Epithelial cell of esophagus (primary cell): ENCODE measurements at regions not wholly inside any gene's neighbourhood (a gene's known extent, or its start where the extent isn't known, plus 50 kb on each side); places are given as distances from the start of the nearest gene placed in this dataset.

Source experiments
- DNase-seq: peaks from one replicate; pipeline ENCODE4 v3.0.0; 2010; ENCODE audit warnings: low read depth
- H3K4me3 ChIP-seq: 2 replicates; pipeline ENCODE4 v1.5.1; 2011; ENCODE audit warnings: mild to moderate bottlenecking, low read length, control low read depth
- TF ChIP-seq, protein P1 (sequence below): IDR thresholded peaks from 2 replicates; pipeline ENCODE4 v1.5.1; 2011; ENCODE audit warnings: low read depth, mild to moderate bottlenecking, low read length, control low read depth, inconsistent platforms; ENCODE audit not compliant: insufficient read depth; ENCODE audit errors: missing control alignments

DNA sequence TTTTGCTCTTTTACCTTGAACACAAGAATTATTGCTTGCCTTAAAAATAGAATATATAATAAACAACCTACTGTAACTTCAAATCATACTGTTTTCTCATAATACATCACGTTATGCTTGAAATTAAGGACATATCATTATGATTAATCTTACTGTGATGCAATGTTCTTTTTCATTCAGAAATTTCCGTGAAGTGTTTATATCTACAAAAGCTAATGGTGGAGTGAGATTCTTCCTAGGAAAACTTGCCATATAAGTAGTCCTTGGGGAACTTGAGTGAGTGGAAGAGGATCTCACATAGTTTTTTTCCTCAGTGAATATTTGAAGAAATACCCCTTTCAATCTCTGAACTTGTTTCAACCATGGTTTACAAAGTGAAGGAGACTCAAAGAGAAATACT, 498.7 kb upstream of the CBLB start:
- no peak for DNase-seq
- no peak overlapping the region for H3K4me3 ChIP-seq
- TF ChIP-seq, protein P1, sequence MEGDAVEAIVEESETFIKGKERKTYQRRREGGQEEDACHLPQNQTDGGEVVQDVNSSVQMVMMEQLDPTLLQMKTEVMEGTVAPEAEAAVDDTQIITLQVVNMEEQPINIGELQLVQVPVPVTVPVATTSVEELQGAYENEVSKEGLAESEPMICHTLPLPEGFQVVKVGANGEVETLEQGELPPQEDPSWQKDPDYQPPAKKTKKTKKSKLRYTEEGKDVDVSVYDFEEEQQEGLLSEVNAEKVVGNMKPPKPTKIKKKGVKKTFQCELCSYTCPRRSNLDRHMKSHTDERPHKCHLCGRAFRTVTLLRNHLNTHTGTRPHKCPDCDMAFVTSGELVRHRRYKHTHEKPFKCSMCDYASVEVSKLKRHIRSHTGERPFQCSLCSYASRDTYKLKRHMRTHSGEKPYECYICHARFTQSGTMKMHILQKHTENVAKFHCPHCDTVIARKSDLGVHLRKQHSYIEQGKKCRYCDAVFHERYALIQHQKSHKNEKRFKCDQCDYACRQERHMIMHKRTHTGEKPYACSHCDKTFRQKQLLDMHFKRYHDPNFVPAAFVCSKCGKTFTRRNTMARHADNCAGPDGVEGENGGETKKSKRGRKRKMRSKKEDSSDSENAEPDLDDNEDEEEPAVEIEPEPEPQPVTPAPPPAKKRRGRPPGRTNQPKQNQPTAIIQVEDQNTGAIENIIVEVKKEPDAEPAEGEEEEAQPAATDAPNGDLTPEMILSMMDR, result no peak

DNA sequence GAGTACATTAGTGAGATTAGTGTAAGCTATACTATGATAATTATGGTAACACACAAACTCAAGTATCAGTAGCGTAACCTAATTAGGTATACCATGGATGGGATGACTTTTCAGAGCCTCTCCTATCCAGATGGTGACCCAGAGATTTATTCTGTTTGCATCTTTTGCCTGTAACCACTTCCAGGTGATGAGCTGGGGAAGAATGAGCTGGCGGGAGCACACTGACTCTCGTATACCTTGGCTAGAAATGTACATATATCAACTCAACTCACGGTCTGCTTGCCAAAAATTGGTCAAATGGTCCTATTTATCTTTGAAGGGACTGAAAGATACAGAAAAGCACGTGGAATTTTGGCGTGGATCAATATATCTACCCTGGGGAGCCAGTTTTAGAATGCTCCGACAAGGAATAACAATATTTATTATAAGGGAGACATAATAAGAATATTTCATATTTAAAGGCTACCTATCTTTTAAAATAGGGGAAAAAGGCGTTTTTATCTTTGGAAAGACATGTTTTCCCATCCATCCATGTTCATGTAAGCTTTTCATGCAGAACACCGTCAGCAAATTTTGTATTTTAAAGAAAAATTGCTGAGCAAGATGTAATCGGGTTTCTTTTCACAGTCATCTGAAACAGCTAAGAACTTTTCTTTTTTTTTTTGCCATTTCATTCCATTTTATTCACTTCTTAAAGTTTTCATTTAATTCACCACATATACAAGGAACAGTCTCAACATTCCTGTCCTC, 502.6 kb upstream of the CBLB start:
- no peak overlapping the region for H3K4me3 ChIP-seq
- no peak for DNase-seq
- TF ChIP-seq, protein P1, result no peak

DNA sequence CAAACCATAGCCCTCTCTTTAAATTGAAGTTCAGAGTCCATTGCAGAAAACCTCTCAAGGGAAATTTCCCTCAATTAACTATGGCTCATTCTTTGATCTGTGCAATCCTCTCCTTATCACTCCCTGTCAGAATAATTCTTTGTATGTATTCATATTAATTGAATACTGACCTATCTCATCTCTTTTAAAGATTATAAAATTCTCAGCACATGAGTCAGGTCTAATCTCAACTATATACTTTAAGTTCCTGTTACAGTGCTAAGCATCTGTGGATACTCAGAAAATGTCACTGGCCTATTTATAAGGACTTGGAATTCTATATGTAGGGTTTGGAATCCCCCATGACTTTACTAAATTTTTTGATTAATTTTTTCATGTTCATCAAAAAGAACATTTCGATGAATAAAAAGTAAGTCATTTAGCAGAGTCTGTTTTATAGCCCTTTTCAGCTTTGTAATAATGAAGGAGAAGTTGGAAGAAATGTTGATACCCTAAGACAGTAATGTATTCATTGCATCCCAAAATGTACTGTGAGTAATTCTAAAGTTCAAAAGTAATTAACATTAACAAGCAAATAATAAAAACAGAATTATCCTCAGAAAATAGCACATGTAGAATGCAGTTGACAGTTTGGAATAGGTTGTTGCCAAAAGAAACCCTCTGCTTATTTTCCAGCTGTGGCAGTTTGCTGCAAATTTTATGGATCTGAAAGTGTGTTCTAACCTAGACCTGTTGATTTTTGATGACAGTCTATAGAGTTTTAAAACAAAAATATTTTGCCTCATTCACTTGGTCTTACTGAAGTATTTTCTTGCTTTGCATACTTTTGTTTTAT, 503.4 kb upstream of the CBLB start:
- no peak overlapping the region for H3K4me3 ChIP-seq
- TF ChIP-seq, protein P1, result no peak
- DNase-seq, result no peak

DNA sequence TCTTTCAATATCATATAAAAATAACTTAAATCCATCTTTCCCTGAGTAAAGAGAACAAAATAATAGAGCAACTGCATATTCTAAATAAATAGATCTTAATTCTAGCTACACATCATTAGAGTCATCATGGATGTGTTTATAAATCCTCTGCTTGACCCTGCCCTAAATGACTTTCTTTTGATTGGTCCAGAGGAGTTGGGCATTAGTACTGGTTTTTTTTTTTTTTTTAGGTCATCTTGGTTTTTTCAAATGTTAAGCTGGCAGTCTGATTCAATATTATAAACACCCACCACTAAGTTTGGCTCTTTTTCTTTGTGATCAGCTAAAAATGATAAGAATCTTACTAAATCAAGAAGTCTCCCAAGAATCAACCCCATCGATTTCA, 504.0 kb upstream of the CBLB start:
- TF ChIP-seq, protein P1, result no peak
- no peak for DNase-seq
- no peak overlapping the region for H3K4me3 ChIP-seq

DNA sequence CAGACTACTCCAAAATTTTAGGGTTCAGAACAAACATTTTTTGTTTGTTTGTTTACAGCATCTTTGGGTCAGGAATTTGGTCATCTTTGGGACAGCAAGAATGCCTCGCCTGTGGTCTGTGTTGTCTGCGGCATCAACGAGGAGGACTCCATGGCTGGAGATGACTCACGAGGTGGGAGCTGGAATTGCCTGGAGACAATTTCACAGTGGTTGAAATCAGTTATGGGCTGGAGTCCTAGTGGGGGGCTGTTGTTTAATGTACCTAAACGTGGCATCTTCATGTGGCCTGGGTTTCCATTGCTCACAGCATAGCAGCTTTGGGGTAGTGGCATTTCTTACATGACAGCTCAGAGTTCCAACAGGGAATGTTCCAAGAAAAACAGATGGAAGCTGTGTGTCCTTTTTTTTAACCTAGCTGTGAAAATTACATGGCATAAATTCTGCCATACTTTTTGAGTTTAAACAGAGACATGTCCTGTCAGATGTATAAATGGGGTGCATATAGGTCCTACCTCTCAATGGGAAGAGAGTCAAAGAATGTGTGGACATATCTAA, 507.3 kb upstream of the CBLB start:
- no peak overlapping the region for H3K4me3 ChIP-seq
- no peak for DNase-seq
- TF ChIP-seq, protein P1, result no peak

DNA sequence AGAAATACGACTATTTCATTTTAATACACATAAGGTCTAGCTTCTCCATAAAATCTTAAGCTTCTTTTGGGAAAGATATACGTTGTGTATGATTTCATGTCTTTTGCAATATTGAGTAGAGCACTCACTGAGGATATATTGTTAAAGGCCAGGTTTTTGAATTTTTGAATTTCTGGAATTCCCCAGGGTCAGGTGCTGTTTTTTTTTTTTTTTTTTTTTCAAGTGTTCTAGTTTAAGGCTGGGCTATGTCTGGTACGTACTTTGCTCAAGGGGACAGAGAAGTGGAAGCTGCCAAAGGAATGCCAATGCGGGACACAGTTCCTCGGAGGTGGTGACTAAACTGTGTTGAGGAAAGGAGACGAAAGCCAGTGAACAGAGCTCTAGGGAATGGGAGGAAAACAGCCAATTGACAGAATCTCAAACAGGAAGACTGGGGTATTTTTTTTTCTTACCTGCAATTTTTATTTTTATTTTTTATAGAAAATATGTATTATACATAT, 510.5 kb upstream of the CBLB start:
- TF ChIP-seq, protein P1, result no peak
- peak; percentile 32 for DNase-seq
- no peak overlapping the region for H3K4me3 ChIP-seq
